GM21717 (cell line): ENCODE measurements at regions not wholly inside any gene's neighbourhood (a gene's known extent, or its start where the extent isn't known, plus 50 kb on each side); places are given as distances from the start of the nearest gene placed in this dataset.
"Not testable (repeated sequence)": the region's sequence is repeated elsewhere in the genome, so short reads cannot be mapped to it uniquely, and the experiment has no call there.

Source experiments
- ATAC-seq: cut with Tn5 transposase; IDR thresholded peaks from one replicate; pipeline ENCODE4 v1.9.1; 2021; ENCODE audit warnings: mild to moderate bottlenecking, moderate library complexity; ENCODE audit not compliant: unreplicated experiment

DNA sequence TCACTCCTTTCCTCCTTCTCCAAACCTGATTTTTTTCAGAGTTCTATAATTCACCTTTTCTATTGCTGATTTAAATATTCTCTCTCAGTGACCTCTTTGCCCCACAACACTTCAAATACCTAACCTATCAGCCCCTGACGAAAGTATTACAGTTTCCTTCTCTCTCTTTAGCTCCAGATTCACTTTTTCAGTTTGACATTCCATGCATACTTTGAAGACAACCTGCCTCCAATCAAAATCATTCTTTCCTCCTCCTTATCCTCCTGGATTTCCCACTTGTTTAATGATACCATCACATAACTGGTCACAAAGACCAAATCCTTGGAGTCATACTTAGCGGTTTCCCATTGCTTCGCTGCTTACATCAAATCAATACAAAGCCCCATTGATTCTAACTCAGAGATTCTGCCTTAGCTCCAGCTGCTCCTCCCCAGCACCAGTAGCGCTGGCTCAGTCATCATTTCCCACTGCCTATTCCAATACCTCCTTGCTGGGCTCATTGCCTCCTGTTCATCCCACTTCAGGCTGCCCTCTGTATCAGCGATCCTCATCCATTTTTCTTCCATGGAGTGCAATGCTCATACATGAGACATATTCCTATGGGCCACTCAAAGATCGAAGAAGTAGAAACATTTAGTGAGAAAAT, 240.1 kb downstream of the ZNF92 start:
- ATAC-seq, result not testable (repeated sequence)

DNA sequence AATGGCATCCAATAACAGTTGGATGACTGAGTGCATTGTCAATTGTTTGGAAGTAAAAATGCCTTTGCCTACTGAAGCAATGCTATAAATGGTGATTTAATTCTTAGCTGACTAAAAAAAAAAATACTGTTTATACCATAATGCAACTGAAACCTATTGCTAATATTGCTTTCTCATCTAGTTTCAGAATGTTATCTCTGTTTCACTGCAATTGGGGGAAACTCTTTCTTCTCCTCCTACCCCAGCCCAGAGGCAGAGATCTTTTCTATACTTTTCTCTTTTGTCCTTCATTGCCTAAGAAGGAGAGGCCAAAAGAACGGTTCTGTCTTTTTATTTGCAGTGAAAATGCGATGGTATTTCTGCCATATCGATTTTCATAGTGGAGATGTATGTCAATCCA, 242.5 kb downstream of the ZNF92 start:
- ATAC-seq, result not testable (repeated sequence)

DNA sequence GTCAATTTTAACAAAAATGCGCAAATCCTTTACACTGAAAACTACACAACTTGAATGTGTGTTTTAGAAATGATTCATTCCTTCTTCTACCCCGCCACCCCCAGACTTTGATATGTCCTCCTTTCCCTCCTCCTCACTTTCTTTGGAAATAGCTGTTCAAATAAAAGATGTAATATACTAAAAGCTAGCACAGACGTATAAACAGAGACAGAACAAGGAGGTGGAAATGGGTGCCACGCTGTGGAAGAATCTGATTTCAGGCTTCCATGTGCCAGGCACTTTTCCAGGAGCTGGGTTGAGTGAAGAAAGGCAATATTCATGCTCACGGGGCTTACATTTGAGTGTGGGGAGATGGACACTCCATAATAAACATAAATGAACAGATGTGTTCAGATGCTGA, 246.6 kb downstream of the ZNF92 start:
- not testable (repeated sequence) for ATAC-seq

GRCh38 chr7:65621580-65622201, 248.0 kb downstream of the ZNF92 start:
- ATAC-seq, result peak; percentile 61

DNA sequence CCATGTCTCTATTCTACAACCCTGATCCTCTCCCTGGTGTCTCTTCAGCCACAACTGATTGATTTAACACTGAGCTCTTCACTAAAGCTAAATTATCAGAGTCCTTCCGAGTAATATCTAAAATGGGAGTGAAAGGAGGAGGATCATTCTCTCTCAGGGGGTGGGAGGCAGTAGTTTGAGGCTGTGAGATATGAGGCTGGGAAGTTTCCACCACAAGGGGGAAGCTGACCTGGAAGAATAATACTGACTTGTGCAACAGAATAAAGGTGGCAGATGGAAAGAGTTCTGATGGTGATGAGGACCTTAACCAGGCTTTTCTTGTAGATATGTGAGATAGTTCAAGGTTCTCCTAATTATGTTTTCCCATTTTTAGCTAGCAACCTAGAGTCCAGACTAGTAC, 241.6 kb upstream of the VKORC1L1 start:
- not testable (repeated sequence) for ATAC-seq

DNA sequence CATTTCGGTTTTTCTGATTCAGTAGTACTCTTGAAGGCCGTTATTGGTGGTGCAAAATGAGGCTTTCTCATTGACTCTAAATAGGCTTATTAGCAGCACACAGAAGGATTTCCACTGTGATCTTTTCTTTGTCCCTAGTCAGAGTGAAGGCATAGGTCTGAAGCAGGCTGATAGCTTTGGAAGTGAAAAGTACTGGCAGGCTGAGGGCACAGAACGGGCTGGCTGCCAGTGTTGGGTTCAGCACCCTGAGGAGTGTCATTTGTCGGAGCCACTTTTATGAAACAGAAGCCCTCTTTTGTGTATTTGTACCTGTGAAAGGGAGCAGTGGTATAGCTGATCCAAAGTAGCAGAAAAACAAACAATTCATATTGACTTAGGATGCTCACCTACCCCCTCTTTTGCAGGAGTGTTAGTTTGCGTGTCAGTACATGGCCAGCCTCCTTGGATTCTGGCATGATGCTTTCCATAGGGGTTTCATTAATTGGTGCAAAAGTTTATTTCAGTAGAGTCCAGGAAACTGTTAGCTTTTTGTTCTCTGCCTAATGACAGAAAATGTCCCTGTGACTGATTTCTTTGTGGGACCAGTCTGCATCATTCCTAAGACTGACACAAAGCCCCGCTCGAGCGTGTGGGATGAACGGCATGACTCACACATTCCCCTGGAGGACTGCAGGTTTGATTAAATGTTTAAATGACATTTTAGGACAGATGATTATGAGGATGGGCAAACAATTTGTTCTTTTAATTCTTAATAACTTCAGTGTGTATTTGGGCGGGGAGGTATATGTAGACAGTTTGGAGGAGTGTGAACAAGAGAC, 239.1 kb upstream of the VKORC1L1 start:
- not testable (repeated sequence) for ATAC-seq

DNA sequence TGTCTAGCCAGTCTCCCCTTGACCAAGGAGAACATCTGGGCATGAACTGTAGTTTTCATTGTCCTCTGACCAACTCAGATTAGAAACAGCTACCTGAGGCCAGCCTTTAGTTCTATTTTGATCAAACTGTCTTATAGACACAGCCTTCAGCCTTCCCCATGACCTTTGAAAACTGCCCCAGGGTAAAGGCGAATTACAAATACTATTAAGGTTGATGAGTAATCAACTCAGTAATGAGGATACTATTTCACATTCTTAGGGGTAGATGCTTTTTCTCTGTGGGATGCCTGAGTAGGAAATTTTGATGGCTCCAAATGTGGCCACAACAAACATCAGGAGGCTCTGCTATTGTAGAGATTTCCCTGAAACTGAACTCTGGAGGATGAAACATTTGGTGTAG, 234.0 kb upstream of the VKORC1L1 start:
- not testable (repeated sequence) for ATAC-seq

DNA sequence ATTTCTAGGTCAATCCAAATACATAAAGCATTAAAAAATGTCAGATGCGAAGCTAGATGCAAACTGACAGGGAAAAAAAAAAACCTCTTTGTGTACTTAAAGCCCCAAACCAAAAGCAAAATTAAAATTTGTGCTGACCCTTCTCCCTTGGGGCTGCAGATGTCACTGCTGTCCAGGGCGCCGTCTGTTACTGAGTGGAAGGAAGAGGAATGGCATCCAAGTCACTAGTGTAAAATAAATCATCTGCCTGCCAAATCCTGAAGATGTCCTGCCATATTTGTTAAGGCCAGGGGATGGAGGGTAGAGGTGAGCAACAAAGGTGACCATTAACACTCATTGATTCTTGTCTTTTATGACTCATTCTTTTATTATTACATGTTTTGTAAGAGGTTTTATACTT, 233.2 kb upstream of the VKORC1L1 start:
- not testable (repeated sequence) for ATAC-seq

- ATAC-seq, result not testable (repeated sequence)
Measured at GRCh38 chr7:65643498-65643897, 229.4 kb upstream of the VKORC1L1 start.

GRCh38 chr7:65647153-65647964, 225.5 kb upstream of the VKORC1L1 start:
- ATAC-seq, result not testable (repeated sequence)

- ATAC-seq, result not testable (repeated sequence)
Measured at GRCh38 chr7:65651174-65651573, 221.7 kb upstream of the VKORC1L1 start.

DNA sequence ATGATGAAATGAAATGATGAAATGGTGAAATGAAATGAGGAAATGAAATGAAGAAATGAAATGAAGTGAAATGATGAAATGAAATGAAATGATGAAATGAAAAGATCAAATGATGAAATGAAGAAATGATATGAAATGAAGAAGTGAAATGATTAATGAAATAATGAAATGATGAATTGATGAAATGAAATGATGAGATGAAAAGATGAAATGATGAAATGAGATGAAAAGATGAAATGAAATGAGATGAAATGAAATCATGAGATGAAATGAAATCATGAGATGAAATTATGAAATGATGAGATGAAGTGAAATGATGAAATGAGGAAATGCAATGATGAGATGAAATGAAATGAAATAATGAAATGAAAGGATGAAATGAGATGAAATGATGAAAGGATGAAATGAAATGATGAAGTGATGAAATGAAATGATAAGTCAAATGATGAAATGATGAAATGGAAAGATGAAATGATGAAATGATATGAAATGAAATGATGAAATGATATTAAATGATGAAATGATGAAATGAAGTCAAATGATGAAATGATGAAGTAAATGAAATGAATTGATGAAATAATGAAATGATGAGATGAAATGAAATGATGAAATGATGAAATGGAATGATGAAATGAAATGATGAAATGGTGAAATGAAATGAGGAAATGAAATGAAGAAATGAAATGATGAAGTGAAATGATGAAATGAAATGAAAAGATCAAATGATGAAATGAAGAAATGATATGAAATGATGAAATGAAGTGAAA, 220.9 kb upstream of the VKORC1L1 start:
- not testable (repeated sequence) for ATAC-seq

GRCh38 chr7:65652669-65653068, 220.2 kb upstream of the VKORC1L1 start:
- not testable (repeated sequence) for ATAC-seq

GRCh38 chr7:65656494-65657188, 216.2 kb upstream of the VKORC1L1 start:
- not testable (repeated sequence) for ATAC-seq

GRCh38 chr7:65683362-65683761, 189.5 kb upstream of the VKORC1L1 start:
- not testable (repeated sequence) for ATAC-seq

GRCh38 chr7:65699026-65699714, 173.7 kb upstream of the VKORC1L1 start:
- not testable (repeated sequence) for ATAC-seq

DNA sequence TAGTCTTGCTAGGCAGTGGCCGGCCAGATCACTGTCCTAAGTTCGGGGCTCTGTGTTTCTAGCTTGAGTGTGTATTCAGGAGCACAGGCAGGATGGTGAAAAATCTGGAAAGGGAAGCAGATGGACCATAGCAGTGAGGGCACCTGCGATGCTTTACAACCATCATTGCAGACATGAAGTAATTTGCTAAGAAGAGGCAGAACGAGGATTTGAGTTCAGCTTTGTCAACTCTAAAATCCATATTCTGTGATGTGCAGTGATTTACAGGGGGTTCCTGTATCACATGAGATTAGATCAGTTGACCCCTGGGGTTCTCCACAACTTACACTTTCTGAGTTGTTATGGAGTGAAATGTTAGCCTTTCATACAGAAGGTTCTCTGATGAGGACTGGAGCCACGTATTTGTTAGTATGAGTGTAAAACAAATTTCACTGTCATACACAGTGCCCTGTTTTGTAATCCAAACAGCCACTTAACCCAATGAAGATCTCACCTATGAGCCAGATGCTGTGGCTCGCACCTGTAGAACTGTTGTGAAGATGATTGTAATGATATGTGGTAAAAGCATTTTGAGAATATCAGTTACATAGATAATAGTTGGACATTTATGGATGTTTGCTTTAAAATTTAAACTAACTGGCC, 173.0 kb upstream of the VKORC1L1 start:
- not testable (repeated sequence) for ATAC-seq

GRCh38 chr7:65719123-65719798, 153.6 kb upstream of the VKORC1L1 start:
- ATAC-seq, result not testable (repeated sequence)
